Erythroblast (primary cell): ENCODE measurements at regions not wholly inside any gene's neighbourhood (a gene's known extent, or its start where the extent isn't known, plus 50 kb on each side); places are given as distances from the start of the nearest gene placed in this dataset.

Experiments
- GATA1 ChIP-seq: IDR thresholded peaks from 2 replicates; pipeline ENCODE4 v1.6.1; 2011; ENCODE audit warnings: low read depth, mild to moderate bottlenecking, control low read depth, low read length, moderate library complexity
- POLR2A ChIP-seq: IDR thresholded peaks from 2 replicates; pipeline ENCODE4 v1.6.1; 2011; ENCODE audit warnings: mild to moderate bottlenecking, low read length

DNA sequence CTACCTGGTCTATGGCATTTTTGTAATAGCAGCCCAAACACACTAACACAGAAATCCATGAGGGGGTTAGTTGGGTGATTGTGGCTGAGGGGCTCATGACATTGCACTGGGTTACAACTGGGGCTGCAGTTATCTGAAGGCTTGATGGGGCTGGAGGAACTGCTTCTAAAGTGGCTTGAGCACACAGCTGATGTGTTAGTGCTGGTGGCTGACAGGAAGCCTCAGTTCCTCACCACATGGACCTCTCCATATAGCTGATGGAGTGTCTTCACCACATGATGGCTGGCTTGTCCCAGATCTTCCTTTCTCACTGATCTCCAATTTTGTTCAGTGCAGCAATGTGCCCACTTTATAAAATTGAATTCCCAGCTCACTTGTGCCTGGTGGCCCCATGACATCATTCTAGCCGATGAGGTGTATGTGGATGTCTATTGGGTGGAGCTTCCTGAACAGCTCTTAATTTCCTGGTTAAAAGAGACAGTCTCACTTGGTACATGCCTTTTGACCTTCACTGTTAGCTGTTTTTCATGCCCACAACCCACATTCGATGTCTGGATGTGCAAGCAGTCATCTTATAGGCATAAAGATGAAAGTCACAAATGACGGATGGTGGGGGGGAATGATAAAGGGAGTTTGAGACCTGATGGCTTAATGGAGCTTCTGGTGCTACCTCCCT, 166.9 kb upstream of the BMPER start:
- TF ChIP-seq POLR2A (no peak), GATA1 (no peak)
